MCF 10A (cell line): ENCODE measurements at regions not wholly inside any gene's neighbourhood (a gene's known extent, or its start where the extent isn't known, plus 50 kb on each side); places are given as distances from the start of the nearest gene placed in this dataset.

Source experiments
- BruUV-seq: library from RNA; stranded (reverse); fragments of 400-500 nt; replicated peaks from 2 replicates; lab custom pipeline; 2021; lab: Mats Ljungman, UMichigan
- CTCF ChIA-PET: fragments of 300-600 bp; sonication (Branson Sonifier 250); formaldehyde crosslinking; extraction: SDS; loops from one replicate; lab custom pipeline; 2021; ENCODE audit warnings: antibody characterized with exemption, inconsistent platforms; lab: Yijun Ruan, JAX
- POLR2A ChIA-PET: fragments of 300-600, 350-650 bp; sonication (Branson Sonifier 250); formaldehyde crosslinking; extraction: SDS; loops from one replicate; lab custom pipeline; 2020; ENCODE audit warnings: antibody characterized with exemption, inconsistent platforms; lab: Yijun Ruan, JAX
- DNase-seq: peaks from one replicate; pipeline ENCODE4 v3.0.0-alpha.2; 2018; ENCODE audit not compliant: unreplicated experiment
- H3K27ac Mint-ChIP-seq: one replicate; pipeline ENCODE4 v1.8.0; 2022; ENCODE audit warnings: mild to moderate bottlenecking, low read depth, mixed read lengths; ENCODE audit not compliant: unreplicated experiment
- H3K27me3 Mint-ChIP-seq: one replicate; pipeline ENCODE4 v1.8.0; 2022; ENCODE audit warnings: mixed read lengths; ENCODE audit not compliant: insufficient read depth, unreplicated experiment
- H3K36me3 Mint-ChIP-seq: one replicate; pipeline ENCODE4 v1.8.0; 2022; ENCODE audit warnings: mild to moderate bottlenecking, moderate library complexity, mixed read lengths; ENCODE audit not compliant: insufficient read depth, unreplicated experiment
- H3K4me1 Mint-ChIP-seq: one replicate; pipeline ENCODE4 v1.8.0; 2022; ENCODE audit warnings: mixed read lengths; ENCODE audit not compliant: insufficient read depth, unreplicated experiment
- H3K4me3 Mint-ChIP-seq: one replicate; pipeline ENCODE4 v1.8.0; 2022; ENCODE audit warnings: mild to moderate bottlenecking, moderate library complexity, mixed read lengths; ENCODE audit not compliant: unreplicated experiment
- H3K9me3 Mint-ChIP-seq: one replicate; pipeline ENCODE4 v1.8.0; 2022; ENCODE audit warnings: mixed read lengths; ENCODE audit not compliant: unreplicated experiment
- CTCF ChIP-seq: fragments of 200-600 bp; IDR thresholded peaks from one replicate; pipeline ENCODE4 v1.8.0; 2022; ENCODE audit warnings: antibody characterized with exemption, mild to moderate bottlenecking; ENCODE audit not compliant: unreplicated experiment
- intact Hi-C: fragments of 100-400 bp; cut with micrococcal nuclease; formaldehyde crosslinking; loops from 2 replicates; pipeline ENCODE4 v1.14.1; 2022

- intact Hi-C loops = no loop called here
- DNase-seq = no peak
- Mint-ChIP-seq H3K27ac (peak overlapping the region; percentile 82), H3K27me3 (no peaks in the 10 kb centered on the region), H3K4me1 (peaks cover 20% of the 10 kb centered on the region), H3K36me3 (peaks cover 6% of the 10 kb centered on the region), H3K9me3 (no peaks in the 10 kb centered on the region), H3K4me3 (no peak overlapping the region)
- ChIA-PET POLR2A (interaction anchor here (1.0 to 2.3 kb wide), 9 partner anchors 10 to 247 kb away, joined by 3 to 11 read pairs (median 5); no protein-coding TSS in a partner anchor), CTCF (interaction anchor here (1.0 to 1.5 kb wide), 3 partner anchors 13 to 264 kb away, joined by 3 to 6 read pairs (median 3); no protein-coding TSS in a partner anchor)
- no peak for TF ChIP-seq CTCF
- no TSS peak for BruUV-seq
Observed at GRCh38 chr13:40205771-40206240, 460.6 kb downstream of the FOXO1 start.

- no peaks in the 10 kb centered on the region for H3K27me3 Mint-ChIP-seq
- H3K36me3 Mint-ChIP-seq = peaks cover 6% of the 10 kb centered on the region
- DNase-seq = peak; percentile 20
- peak overlapping the region; percentile 82 for H3K27ac Mint-ChIP-seq
- peaks cover 3% of the 10 kb centered on the region for H3K9me3 Mint-ChIP-seq
- ChIA-PET CTCF (interaction anchor here (0.6 to 1.5 kb wide), 7 partner anchors 13 to 347 kb away, joined by 3 to 6 read pairs (median 3); no protein-coding TSS in a partner anchor), POLR2A (interaction anchor here (0.7 to 2.3 kb wide), 11 partner anchors 10 to 287 kb away, joined by 3 to 11 read pairs (median 5); no protein-coding TSS in a partner anchor)
- intact Hi-C loops = no loop called here
- no TSS peak for BruUV-seq
- no peak overlapping the region for H3K4me3 Mint-ChIP-seq
- TF ChIP-seq CTCF = no peak
- peaks cover 20% of the 10 kb centered on the region for H3K4me1 Mint-ChIP-seq
Observed at GRCh38 chr13:40206241-40207000, 460.0 kb downstream of the FOXO1 start.

GRCh38 chr13:40207001-40207478, 459.4 kb downstream of the FOXO1 start:
- Mint-ChIP-seq H3K4me3 (no peak overlapping the region), H3K27ac (peak overlapping the region; percentile 82), H3K4me1 (peaks cover 26% of the 10 kb centered on the region), H3K36me3 (peaks cover 6% of the 10 kb centered on the region), H3K9me3 (peaks cover 9% of the 10 kb centered on the region), H3K27me3 (no peaks in the 10 kb centered on the region)
- ChIA-PET POLR2A (interaction anchor here (0.7 to 2.3 kb wide), 12 partner anchors 11 to 457 kb away, joined by 3 to 11 read pairs (median 4); no protein-coding TSS in a partner anchor), CTCF (interaction anchor here (0.6 to 1.5 kb wide), 7 partner anchors 11 to 347 kb away, joined by 3 to 6 read pairs (median 3); no protein-coding TSS in a partner anchor)
- intact Hi-C loops = no loop called here
- no peak for TF ChIP-seq CTCF
- DNase-seq = no peak
- BruUV-seq = no TSS peak

- POLR2A ChIA-PET = interaction anchor here (0.5 kb wide), 1 partner anchor 135 kb away, joined by 3 read pairs; no protein-coding TSS in a partner anchor
Observed at GRCh38 chr13:40208517-40208916, 457.9 kb downstream of the FOXO1 start.

More at GRCh38 chr13:40208517-40208916, 457.9 kb downstream of the FOXO1 start:
- CTCF ChIA-PET = no interaction called here
- no peak for TF ChIP-seq CTCF
- H3K9me3 Mint-ChIP-seq = peaks cover 21% of the 10 kb centered on the region
- no TSS peak for BruUV-seq
- H3K36me3 Mint-ChIP-seq = peaks cover 6% of the 10 kb centered on the region
- H3K27ac Mint-ChIP-seq = no peak overlapping the region
- no peaks in the 10 kb centered on the region for H3K27me3 Mint-ChIP-seq
- H3K4me3 Mint-ChIP-seq = no peak overlapping the region
- DNase-seq = no peak
- intact Hi-C loops = no loop called here
- H3K4me1 Mint-ChIP-seq = peaks cover 32% of the 10 kb centered on the region
